GM23338 (cell line): ENCODE measurements at regions not wholly inside any gene's neighbourhood (a gene's known extent, or its start where the extent isn't known, plus 50 kb on each side); places are given as distances from the start of the nearest gene placed in this dataset.
"Not testable (repeated sequence)": the region's sequence is repeated elsewhere in the genome, so short reads cannot be mapped to it uniquely, and the experiment has no call there.

Experiments used
- ATAC-seq: fragments of 200-7000 bp; cut with Tn5 transposase; 3 replicates; pipeline ENCODE4 v1.9.1; 2020
- DNase-seq: peaks from one replicate; pipeline ENCODE4 v3.0.0-alpha.2; 2015; ENCODE audit warnings: low spot score
- H2AFZ ChIP-seq: fragments of 200-600 bp; sonication (generic); 2 replicates; pipeline ENCODE4 v1.8.0; 2016; ENCODE audit warnings: antibody characterized with exemption, mild to moderate bottlenecking, moderate library complexity
- H3F3A ChIP-seq: fragments of 200-600 bp; sonication (generic); replicated peaks from 2 replicates; pipeline ENCODE4 v1.8.0; 2017; ENCODE audit warnings: antibody characterized with exemption, mixed run types, low read depth
- H3K27ac ChIP-seq: fragments of 200-600 bp; sonication (generic); 2 replicates; pipeline ENCODE4 v1.6.1; 2016; ENCODE audit warnings: low read depth
- H3K27me3 ChIP-seq: fragments of 200-600 bp; sonication (generic); 2 replicates; pipeline ENCODE4 v1.8.0; 2016; ENCODE audit warnings: mild to moderate bottlenecking, mixed run types, moderate library complexity; ENCODE audit not compliant: insufficient read depth
- H3K36me3 ChIP-seq: fragments of 200-600 bp; sonication (generic); 2 replicates; pipeline ENCODE4 v1.8.0; 2016; ENCODE audit warnings: mild to moderate bottlenecking; ENCODE audit not compliant: insufficient read depth
- H3K4me1 ChIP-seq: fragments of 200-600 bp; sonication (generic); 2 replicates; pipeline ENCODE4 v1.8.0; 2016; ENCODE audit warnings: mild to moderate bottlenecking, moderate library complexity; ENCODE audit not compliant: insufficient read depth
- H3K4me2 ChIP-seq: fragments of 200-600 bp; sonication (generic); 2 replicates; pipeline ENCODE4 v1.7.1; 2017; ENCODE audit warnings: mixed run types
- H3K4me3 ChIP-seq: fragments of 200-600 bp; sonication (generic); 2 replicates; pipeline ENCODE4 v1.6.1; 2016; ENCODE audit warnings: mixed run types
- H3K79me2 ChIP-seq: fragments of 200-600 bp; sonication (generic); replicated peaks from 2 replicates; pipeline ENCODE4 v1.8.0; 2017; ENCODE audit warnings: mild to moderate bottlenecking; ENCODE audit not compliant: insufficient read depth
- H3K9me2 ChIP-seq: fragments of 200-600 bp; sonication (generic); 2 replicates; pipeline ENCODE4 v1.8.0; 2017; ENCODE audit not compliant: insufficient read depth
- H4K20me1 ChIP-seq: fragments of 200-600 bp; sonication (generic); replicated peaks from 2 replicates; pipeline ENCODE4 v1.8.0; 2017; ENCODE audit warnings: mild to moderate bottlenecking; ENCODE audit not compliant: insufficient read depth
- H3K27ac Mint-ChIP-seq: 2 replicates; pipeline ENCODE4 v1.8.0; 2020; ENCODE audit warnings: inconsistent platforms, mild to moderate bottlenecking, moderate library complexity, mixed read lengths
- H3K27me3 Mint-ChIP-seq: 3 replicates; pipeline ENCODE4 v1.8.0; 2022; ENCODE audit warnings: low read depth, mild to moderate bottlenecking, moderate library complexity, mixed read lengths, inconsistent platforms; ENCODE audit not compliant: insufficient read depth, poor library complexity
- H3K36me3 Mint-ChIP-seq: 3 replicates; pipeline ENCODE4 v1.8.0; 2021; ENCODE audit warnings: low read depth, mild to moderate bottlenecking, inconsistent platforms, moderate library complexity, mixed read lengths
- H3K4me1 Mint-ChIP-seq: 3 replicates; pipeline ENCODE4 v1.8.0; 2020; ENCODE audit warnings: mild to moderate bottlenecking, inconsistent platforms, mixed read lengths
- H3K4me3 Mint-ChIP-seq: 3 replicates; pipeline ENCODE4 v1.8.0; 2021; ENCODE audit warnings: moderate library complexity, mild to moderate bottlenecking, inconsistent platforms, mixed read lengths
- H3K9me3 Mint-ChIP-seq: 3 replicates; pipeline ENCODE4 v1.8.0; 2020; ENCODE audit warnings: moderate library complexity, mild to moderate bottlenecking, inconsistent platforms, mixed read lengths
- CTCF ChIP-seq, 2 experiments: fragments of 200-600 bp in 1 of 2; sonication (generic) in 1 of 2; conservative IDR thresholded peaks; 2 replicates each; pipeline versions ENCODE4 v1.5.1 to v1.6.1; 2016 to 2017; ENCODE audit warnings: antibody characterized with exemption in 2 of 2, low read depth in 2 of 2, mild to moderate bottlenecking in 2 of 2, moderate library complexity in 1 of 2

- not testable (repeated sequence) for H3K4me3 Mint-ChIP-seq, H3K27me3 ChIP-seq, H2AFZ ChIP-seq, H3K79me2 ChIP-seq, H3K27ac ChIP-seq, H3K4me3 ChIP-seq, H3K4me1 Mint-ChIP-seq, H4K20me1 ChIP-seq, H3K27ac Mint-ChIP-seq, H3K9me2 ChIP-seq, H3K4me2 ChIP-seq, H3K27me3 Mint-ChIP-seq, H3K36me3 ChIP-seq, H3K4me1 ChIP-seq, H3F3A ChIP-seq
- ATAC-seq (peak; percentile 64), DNase-seq (peak; percentile 0)
- Mint-ChIP-seq H3K9me3 (peaks cover 32% of the 10 kb centered on the region), H3K36me3 (peaks cover 33% of the 10 kb centered on the region)
- TF ChIP-seq CTCF (conservative IDR thresholded peaks at IDR 0.05; ENCODE audit: low read depth in 2 of 2): peak in 1 of 2 experiments; percentile 57; a peak in 2 of 4 replicates
Measured at GRCh38 chrY:3406896-3407452, 171.9 kb upstream of the TGIF2LY start.

- peaks cover 12% of the 10 kb centered on the region for H3K9me3 Mint-ChIP-seq
- not testable (repeated sequence) for ATAC-seq, H3K4me3 ChIP-seq, H3K79me2 ChIP-seq, H3K36me3 ChIP-seq, H3K4me1 ChIP-seq, H3K27ac Mint-ChIP-seq, H2AFZ ChIP-seq, H3K9me2 ChIP-seq, H3F3A ChIP-seq, H4K20me1 ChIP-seq, H3K27me3 ChIP-seq, H3K27ac ChIP-seq, H3K4me2 ChIP-seq, H3K4me3 Mint-ChIP-seq, H3K4me1 Mint-ChIP-seq, H3K27me3 Mint-ChIP-seq
- peak; percentile 0 for DNase-seq
- peaks cover 16% of the 10 kb centered on the region; the same call in 2 of the 3 replicates for H3K36me3 Mint-ChIP-seq
Measured at GRCh38 chrY:3410322-3410892, 168.5 kb upstream of the TGIF2LY start.
